BJ (cell line): ENCODE measurements at regions not wholly inside any gene's neighbourhood (a gene's known extent, or its start where the extent isn't known, plus 50 kb on each side); places are given as distances from the start of the nearest gene placed in this dataset. TPM values are rescaled to one million over a fixed set of nuclear protein-coding genes. Genes with fewer than 3 reads are reported as not detected.

ENCODE experiments used
- CTCF ChIA-PET: fragments of 350-600 bp; formaldehyde crosslinking; extraction: SDS; loops from one replicate; lab custom pipeline; 2021; ENCODE audit warnings: antibody characterized with exemption, inconsistent platforms; lab: Yijun Ruan, JAX
- POLR2A ChIA-PET: fragments of 300-600 bp; sonication (Branson Sonifier 250); formaldehyde crosslinking; extraction: SDS; loops from one replicate; lab custom pipeline; 2021; ENCODE audit warnings: antibody characterized with exemption; lab: Charles Lee
- DNase-seq: peaks from one replicate; pipeline ENCODE4 v3.0.0-alpha.2; 2011; ENCODE audit warnings: low read depth
- H3K27me3 ChIP-seq: 2 replicates; pipeline ENCODE4 v1.6.0; 2011; ENCODE audit warnings: low read length; ENCODE audit not compliant: control insufficient read depth, insufficient read depth
- H3K36me3 ChIP-seq: 2 replicates; pipeline ENCODE4 v1.5.1; 2011; ENCODE audit warnings: low read length; ENCODE audit not compliant: control insufficient read depth, insufficient read depth
- H3K4me3 ChIP-seq: 2 replicates; pipeline ENCODE4 v1.5.1; 2011; ENCODE audit warnings: low read depth, mild to moderate bottlenecking, control low read depth, low read length
- CTCF ChIP-seq: IDR thresholded peaks from 2 replicates; pipeline ENCODE4 v1.5.1; 2011; ENCODE audit warnings: low read depth, mild to moderate bottlenecking, control low read depth, inconsistent platforms, low read length, moderate library complexity; ENCODE audit not compliant: insufficient read depth
- small RNA-seq: library from RNA; depleted of rRNA; stranded (forward); fragments of <200 nt; gene quantifications from one replicate; pipeline ENCODE3, GENCODE V24; 2012; ENCODE audit warnings: low replicate concordance, low read depth; ENCODE audit not compliant: insufficient read length

DNA sequence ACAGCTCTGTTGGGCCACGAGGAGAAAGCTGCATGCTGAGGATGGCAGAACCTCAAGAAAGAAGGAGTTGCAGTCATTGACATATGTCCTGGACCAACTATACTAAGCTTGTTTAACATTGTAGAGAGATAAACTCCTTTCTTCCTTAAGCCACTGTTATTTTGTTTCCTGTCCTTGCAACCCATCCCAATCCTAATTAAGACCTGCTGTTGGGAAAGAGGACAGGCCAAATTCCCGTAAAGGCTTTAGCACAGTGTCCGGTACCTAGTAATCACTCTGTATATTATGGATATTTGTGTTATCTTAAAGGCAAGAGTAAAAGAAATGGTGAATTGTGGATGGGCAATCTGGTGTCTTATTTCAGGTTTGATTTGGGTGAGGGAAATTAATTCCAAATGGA lies 53.5 kb upstream of the WSCD2 start:
- Histone ChIP-seq H3K4me3 (no peak overlapping the region), H3K27me3 (no peaks in the 10 kb centered on the region), H3K36me3 (no peaks in the 10 kb centered on the region)
- no peak for TF ChIP-seq CTCF
- no peak for DNase-seq
- POLR2A ChIA-PET, result no interaction called here
- CTCF ChIA-PET, result interaction anchor here (0.6 kb wide), 1 partner anchor 382 kb away, joined by 3 read pairs; no protein-coding TSS in a partner anchor

GRCh38 chr12:108076556-108076955 lies 52.5 kb upstream of the WSCD2 start:
- Histone ChIP-seq H3K4me3 (no peak overlapping the region), H3K36me3 (no peaks in the 10 kb centered on the region), H3K27me3 (no peaks in the 10 kb centered on the region)
- ChIA-PET CTCF (no interaction called here), POLR2A (no interaction called here)
- no peak for TF ChIP-seq CTCF
- DNase-seq, result no peak

GRCh38 chr12:108078428-108078827 lies 50.7 kb upstream of the WSCD2 start:
- CTCF ChIA-PET, result no interaction called here
- POLR2A ChIA-PET, result no interaction called here
- Histone ChIP-seq H3K4me3 (no peak overlapping the region), H3K36me3 (no peaks in the 10 kb centered on the region), H3K27me3 (no peaks in the 10 kb centered on the region)
- no peak for TF ChIP-seq CTCF
- DNase-seq, result no peak

Small RNA genes lying in the stretch of these regions (small RNA-seq; reads per million reads assigned to genes)
- not detected for gene AC126177.5
